ENCODE measurements at regions not wholly inside any gene's neighbourhood (a gene's known extent, or its start where the extent isn't known, plus 50 kb on each side); places are given as distances from the start of the nearest gene placed in this dataset.
A peak's percentile ranks its signal among the peaks of the same experiment; 100 is the strongest.
"Not testable (repeated sequence)": the region's sequence is repeated elsewhere in the genome, so short reads cannot be mapped to it uniquely, and the experiment has no call there.

DNA sequence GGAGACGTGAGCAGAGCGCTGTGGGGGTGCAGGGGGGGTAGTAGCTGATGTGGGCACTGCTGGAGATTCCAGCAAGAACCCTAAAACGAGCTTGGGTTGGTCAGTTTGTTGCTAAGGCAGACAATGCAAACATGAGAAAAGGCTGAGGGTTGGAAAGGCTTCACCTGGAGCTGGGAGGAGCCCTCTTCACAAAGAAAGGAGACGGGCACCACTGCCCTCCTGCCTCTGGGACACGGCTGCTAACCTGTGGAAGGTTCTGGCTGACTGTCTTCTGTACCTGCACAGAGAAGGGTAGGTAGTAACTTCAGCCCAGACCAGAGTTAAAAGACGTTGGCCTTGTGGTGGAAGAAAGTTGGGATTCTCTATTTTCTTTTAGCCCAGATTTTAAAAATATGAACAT is 108.7 kb downstream of the SUCLA2 start:
- no peak for DNase-seq

DNA sequence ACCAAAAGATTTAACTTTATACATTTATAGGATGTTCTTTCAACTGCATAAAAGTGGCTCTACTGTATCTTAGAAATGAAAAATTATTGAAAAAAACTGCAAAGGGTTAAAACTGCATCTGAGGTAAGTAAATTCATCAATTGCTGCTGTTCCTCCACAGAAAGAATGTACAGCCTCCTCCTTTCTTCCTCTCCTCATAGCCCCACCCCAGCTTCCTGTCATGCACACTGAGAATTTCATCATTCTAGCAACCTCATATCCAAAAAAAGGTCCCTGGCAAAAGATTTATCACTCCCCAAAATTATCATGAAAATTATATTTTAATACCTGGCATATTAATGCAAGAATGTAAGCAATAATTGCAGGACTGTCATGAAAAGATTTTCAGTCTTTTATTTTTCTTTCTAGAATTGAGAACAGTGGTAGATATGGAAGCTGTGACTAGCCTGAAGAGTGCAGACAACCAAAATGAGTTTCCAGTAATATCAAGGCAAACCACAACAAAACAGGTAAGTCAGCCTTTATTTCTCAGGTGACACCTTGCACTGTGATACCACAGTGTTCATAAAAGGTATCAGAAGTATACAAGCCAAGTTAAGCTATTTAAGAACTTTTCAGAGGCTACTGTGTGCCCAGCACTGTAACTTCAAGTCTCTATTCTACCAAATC is 110.8 kb downstream of the SUCLA2 start:
- peak in 3 of 6 experiments; percentile 6 to 31 (median 14) for DNase-seq

DNA sequence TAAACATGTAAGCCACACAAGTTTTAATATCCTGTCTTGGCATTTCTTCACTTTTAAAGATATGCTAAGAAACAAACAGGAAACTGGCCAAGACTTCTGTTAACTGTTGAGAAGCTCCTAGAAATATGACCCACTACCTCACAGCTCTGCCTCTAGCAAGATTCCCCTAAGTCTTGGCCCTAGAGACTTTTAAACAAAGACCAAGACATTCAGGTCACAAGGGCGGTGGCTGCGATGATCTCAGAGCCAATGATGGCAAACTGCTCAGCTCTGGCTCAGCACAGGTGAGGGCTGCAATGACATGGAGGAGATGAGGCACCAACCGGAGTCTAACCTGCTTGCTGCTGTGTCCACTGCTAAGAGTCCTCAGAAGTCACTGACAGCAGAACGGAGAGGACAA is 114.8 kb downstream of the SUCLA2 start:
- no peak for DNase-seq

DNA sequence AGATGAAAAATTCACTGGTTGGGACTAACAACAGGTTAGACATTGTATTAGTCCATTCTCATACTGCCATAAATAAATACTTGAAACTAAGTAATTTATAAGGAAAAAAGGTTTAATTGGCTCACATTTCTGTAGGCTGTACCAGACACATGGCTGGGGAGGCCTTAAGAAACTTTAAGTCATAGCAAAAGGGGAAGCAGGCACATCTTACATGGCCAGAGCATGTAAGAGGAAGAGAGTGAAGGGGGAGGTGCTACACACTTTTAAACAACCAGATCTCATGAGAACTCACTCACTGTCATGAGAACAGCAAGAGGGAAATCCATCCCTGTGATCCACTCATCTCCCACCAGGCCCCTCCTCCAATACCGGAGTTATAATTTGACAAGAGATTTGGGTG is 125.9 kb downstream of the SUCLA2 start:
- DNase-seq: no peak

DNA sequence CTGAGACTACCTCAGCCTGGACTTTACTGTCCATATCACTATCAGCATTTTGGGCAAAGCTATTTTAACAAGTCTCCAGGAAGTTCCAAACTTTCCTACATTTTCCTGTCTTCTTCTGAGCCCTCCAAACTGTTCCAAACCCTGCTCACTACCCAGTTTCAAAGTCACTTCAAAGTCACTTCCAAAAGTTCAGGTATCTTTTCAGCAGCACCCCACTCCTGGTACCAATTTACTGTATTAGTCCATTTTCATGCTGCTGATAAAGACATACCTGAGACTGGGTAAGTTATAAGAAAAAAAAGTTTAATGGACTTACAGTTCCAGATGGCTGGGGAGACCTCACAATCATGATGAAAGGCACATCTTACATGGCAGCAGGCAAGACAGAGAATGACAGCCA is 127.1 kb downstream of the SUCLA2 start:
- DNase-seq: not testable (repeated sequence)

DNA sequence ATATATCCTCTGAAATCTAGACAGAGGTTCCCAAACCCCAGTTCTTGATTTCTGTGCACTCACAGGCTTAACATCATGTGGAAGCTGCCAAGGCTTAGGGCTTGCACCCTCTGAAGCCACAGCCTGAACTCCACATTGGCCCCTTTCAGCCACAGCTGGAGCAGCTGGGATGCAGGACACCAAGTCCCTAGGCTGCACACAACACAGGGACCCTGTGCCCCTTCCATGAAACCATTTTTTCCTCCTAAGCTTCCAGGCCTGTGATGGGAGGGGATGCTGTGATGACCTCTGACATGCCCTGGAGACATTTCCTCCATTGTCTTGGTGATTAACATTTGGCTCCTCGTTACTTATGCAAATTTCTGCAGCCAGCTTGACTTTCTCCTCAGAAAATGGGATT is 127.8 kb downstream of the SUCLA2 start:
- DNase-seq: not testable (repeated sequence)

DNA sequence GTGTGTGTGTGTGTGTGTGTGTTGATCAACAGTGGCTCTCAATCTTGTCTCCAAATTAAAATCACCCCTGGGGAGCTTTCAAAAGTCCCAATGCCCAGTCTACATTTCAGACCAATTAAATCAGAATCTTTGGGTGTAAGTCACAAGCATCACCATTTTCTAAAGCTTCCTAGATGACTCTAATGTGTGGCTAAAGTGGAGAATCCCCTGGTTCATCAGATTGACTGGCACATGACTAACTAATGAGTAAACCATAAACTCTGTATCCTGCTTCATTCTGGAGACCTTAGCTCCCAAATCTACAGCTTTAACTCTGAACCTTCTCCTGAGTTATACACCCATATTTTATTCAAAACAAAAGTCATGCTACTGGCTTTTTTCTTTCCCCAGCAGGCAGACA is 131.3 kb downstream of the SUCLA2 start:
- DNase-seq: no peak

DNA sequence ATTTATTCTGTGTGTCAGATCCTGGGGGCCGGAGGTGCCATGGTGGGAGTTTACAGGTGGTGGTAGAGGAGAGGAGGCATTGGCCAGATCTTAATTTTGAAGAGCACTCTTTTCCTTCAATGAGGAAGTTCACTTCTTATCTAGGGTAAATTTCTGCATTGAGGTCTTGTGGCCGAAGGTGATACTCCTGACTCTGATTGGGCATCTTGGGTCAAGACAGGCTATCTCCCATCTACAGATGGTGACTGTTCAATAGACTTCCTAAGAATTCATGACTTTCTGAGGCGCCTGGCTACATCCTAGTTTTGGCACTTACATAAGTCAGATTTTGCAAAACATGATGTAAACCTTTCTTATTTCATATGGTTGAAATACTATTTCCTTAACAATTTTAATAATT is 135.2 kb downstream of the SUCLA2 start:
- no peak for DNase-seq

DNA sequence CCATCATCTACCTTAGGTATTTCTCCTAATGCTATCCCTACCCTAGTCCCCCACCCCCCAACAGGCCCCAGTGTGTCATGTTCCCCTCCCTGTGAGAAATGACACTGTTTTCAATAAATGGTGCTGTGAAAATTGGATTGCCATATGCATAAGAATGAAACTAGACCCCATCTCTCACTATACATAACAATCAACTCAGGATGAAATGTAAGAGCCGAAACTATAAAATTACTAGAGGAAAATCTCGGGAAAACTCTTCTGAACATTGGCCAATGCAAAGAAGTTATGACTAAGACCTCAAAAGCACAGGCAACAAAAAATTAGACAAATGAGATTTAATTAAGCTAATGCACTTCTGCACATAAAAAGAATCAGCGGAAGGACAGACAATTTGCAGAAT is 138.2 kb downstream of the SUCLA2 start:
- no peak for DNase-seq

DNA sequence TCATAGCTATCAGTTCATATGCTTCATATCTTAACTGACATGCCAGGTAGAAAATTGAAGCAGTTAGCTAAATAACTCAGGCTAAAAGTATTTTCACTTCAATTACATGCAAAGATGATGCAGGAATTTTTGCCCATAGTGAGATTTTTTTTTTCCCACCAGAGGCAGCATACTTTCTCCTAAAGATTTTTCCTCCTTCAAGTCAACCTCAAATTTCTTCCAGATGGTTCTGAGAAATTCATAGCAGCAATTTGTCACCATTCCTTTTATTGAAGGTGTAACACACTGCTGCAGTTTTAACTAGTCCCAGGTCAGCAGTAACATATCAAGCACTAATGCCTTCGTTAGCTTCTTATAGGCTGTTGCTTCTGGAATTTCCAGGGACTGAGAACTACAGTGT is 141.9 kb downstream of the SUCLA2 start:
- DNase-seq: no peak

DNA sequence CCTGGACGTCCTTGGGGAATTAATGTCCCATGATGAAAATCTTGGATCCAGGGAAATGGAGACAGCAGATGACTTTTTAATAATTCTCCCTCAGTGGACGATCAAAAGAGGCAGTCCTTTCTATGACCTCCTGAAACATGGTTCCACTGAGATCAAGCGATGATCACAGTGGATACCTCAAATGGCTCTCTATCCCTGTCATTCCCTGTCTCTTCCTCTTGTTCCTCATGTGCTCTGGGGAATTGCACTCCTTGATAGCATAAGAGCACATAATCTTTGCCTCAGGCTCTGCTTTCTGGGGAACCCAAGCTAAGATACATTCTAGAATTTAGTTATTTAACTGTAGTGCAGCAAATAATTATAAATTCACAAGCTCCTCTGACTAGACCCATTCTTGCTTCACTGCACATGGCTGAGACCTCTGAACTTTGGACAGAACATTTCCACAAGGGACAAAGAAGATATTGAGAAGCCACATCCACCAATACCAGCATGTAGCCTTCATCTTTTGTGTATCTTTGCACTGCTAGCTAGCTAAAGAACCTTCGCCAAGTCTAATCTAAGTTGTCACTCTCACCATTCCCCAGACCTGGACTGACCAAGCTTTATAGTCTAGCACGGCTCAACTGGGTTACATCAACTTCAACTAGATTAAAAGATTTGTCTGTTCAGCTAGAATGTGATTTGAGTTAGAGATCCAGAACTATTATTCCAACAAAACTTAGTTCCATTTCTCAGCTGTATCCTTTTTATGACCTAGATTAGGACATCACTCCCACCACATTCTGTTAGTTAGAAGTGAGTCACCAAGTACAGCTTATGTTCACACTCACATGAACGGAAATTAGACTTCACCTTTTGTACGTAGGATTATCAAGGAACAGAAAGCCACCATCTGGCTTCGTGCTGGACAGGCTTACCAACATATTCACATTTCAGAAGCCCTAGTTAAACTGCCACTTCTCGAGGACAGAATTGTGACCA is 142.7 kb downstream of the SUCLA2 start:
- no peak for DNase-seq

DNA sequence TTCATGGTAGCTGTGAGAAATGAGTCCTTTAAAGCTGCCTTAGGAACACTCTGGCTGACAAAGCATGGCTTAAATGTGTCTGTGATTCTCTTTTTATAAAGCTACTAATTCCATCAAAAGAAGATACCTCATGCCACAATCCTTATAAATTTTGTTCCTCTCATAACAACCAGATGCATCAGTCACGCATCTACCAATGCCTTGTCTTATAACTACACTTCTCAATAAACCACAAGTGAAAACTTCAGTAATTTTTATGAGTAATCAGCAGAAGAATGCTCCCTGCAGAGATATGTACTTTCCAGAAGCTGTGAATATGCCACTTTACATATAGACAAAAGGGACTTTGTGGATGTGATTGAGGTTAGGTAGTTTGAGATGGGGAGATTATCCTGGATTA is 147.8 kb downstream of the SUCLA2 start:
- no peak for DNase-seq

DNA sequence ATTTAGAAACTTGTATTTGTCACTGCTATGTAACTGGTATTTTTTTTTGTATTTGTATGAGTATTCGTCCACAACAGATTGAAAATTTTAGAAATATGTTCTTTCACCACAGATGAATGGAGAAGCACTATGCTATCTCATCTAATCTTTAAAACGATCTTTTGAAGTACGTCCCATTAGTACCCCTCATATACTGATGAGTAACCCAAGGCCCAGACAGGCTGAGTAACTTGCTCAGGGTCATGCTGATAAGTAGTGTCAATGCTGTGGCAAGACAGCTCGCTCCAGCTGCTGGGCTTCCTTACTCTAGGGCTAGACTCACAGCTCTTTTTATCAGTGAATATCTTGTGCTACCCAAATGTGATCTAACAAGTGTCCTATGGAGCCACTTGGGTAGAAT is 154.2 kb downstream of the SUCLA2 start:
- DNase-seq: no peak

DNA sequence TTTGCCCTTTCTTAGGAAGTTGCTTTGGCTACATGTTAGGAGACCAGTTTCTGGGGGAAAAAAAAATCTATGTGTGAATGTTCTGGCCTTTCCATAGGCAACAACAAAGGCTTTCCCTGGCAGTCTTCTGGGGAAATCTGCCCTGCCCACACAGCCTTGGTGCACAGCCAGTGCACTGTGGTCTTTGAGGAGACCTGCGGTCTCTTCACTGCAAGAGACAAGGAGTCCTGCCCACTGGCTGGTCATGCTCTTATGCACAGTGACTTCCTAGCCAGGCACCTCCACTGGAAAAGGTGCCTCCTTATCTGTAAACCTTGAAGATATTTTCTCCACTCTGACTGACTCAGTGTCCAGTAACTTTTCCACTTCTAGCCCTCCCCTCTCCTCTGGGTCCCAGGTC is 155.1 kb downstream of the SUCLA2 start:
- DNase-seq: no peak

DNA sequence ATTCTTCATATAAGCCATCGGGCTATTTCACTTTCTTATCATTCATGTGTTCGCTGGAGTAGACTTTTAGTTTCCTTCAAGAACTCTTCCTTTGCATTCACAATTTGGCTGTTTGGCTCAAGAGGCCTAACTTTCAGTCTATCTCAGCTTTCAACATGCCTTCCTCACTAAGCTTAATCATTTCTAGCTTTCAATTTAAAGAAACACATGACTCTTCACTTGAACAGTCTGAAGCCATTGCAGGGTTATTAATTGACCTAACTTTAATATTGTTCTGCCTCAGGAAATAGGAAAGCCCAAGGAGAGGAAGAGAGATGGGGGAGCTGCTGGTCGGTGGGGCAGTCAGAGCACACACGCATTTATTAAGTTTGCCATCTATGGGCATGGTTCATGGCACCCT is 158.1 kb downstream of the SUCLA2 start:
- DNase-seq: no peak

DNA sequence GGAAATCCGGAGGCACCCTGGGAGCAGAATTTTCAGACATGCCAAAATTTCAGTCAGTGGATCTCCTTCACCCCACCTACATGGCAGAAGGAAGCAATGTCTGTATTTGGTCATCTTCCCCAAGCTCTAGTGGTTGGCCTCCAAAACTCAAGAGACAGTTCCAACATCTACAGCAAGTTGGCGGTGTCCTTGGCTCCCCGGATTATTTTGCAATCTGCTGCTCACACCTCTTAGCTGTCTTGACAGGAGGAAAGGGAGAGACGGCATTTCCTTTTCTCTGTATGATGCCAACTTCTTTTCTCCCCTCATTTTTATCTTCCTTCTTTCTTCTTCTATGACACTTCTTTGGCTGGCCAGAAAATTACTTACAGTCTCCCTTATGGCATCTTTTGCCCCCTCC is 159.9 kb downstream of the SUCLA2 start:
- no peak for DNase-seq

DNA sequence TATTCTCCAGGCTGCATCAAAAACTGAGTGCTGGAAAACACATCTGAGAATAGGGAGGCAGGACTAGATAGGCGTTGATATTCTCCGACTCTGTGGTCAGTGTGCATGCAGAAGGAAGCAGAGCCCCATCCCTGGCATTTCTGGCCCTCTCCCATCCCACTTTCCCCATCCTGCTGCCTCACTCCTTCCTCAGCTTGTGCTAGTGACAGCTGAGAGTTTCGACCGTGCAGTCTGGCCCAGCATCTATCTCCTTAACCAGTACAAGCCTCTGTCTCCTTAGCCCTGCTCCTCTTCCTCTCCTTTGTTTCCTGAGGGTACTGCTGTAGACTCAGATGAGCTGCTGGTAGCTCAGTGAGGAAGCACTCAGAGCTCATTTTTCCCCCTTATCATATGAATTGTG is 163.2 kb downstream of the SUCLA2 start:
- DNase-seq: no peak

DNA sequence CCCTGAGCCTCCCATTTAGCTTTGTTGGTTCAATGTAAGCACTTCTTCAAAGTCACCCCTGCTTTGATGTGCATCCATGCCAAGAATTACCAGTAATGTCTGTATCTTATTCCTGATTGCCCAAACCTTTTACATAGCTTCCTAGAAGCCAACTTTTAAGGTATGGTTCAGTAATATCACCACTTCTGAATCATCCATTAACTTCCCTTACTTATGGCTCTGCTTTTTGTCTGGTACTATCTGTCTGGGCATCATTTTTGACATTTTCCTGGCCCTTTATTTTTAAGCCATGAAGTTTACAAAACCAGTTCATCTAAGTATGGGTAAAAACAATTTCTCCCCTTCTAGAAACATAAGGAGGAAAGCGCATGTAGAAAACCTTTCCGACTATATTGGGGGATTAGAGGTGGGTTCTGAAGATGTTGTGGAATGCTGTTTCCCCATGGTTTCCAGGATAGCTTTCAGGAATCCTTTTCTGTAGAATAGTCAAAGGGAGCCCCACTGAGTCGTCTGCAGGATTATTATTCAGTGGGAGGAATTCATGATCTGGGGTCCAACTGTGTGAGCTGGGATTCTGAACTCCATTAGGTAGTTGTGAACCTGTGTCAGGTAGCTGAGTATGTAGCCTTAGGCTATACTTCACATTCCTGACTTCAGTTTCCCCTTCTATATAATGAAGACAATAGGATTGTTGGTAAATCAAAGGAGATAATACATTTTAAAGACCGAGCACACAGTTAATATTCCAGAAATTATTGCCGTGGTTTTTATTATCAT is 163.8 kb downstream of the SUCLA2 start:
- no peak for DNase-seq

DNA sequence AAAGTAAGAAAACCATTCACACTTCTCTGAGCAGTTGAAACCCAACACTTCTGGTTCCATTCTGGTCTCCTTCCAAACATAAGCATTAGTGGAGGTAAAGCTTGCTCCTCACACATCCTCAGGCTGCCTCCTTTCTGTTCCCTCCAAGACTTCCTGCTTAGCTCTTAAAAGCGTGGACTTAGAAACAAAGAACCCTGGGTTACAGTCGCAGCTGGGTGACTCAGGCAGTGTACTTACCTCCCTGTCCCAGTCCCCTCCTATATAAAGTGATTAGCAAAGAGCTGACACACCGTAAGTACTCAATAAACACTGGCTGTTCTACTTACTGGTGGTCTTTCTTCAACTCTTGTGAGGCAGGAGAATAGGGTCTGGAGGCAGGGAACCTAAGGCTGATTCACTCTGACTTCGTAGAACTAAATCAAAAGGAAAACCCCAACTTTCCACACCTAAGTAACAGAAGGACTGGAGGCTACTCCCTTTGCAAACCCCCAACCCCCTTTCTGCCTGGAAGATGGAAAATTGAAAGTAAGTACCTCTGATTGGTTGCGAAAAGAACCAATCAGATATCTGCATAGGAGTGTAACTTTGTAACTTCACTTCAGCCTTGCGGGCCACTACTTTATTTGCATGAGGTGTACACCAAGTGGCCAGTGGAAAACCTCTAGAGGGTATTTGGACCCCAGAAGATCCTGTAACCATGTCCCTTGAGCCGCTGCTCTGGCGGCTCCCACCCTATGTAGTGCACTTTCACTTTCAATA is 165.4 kb downstream of the SUCLA2 start:
- no peak for DNase-seq

DNA sequence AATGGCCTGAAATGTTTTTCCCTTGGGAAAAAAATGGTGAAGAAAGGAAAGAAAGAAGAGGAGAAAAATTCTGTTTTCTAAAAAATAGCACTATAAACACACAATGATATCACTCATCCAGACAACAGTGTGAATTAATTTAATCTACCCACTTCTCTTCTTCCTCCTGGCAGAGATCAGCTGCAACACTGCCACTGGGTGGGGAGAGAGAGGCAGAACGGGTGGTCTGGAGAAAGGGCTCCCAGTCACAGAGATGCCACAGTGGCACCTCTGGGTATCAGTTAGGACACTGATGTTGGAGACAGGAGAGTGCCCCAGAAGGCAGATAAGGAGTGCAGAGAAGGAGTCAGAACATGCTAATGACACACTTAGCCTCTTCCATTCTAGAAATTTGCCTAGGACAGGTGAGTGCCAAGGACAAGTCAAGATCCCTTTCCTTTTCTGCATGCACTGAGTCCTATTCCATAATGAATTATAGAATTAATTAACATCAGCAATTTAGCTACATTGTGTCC is 168.6 kb downstream of the SUCLA2 start:
- DNase-seq: no peak

DNA sequence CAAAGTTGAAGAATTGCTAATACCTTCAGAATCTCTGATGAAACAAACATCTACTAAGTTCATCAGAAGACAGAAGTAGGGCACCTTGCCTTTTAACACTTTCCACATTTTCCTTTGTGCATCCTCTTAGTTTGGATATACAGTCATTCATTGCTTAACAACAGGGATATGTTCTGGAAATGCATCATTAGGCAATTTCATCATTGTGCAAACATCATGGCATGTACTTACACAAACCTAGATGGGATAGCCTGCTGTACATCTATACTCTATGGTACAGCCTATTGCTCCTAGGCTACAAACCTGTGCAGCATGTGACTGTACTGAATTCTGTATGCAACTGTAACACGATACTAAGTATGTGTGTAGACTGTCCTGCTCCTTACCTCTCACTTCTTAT is 169.8 kb downstream of the SUCLA2 start:
- no peak for DNase-seq

DNA sequence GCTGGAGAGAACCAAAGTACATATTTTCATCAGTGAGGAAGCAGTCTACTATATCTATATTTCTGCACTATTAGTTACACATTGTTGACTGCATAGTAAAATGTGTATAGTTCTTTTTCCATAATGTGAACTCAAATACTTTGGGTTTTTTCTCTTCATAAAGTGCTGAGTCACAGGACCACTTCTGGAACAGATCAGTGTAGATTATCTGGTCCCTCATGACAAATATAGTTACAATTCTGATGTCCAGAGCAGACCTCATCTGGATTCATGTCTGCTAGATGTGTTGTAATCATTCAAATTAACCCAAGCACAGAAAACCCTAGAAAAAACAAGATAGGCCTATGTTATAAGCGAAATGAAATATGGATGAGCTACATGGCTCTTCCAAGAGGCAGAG is 171.4 kb downstream of the SUCLA2 start:
- DNase-seq: no peak

DNA sequence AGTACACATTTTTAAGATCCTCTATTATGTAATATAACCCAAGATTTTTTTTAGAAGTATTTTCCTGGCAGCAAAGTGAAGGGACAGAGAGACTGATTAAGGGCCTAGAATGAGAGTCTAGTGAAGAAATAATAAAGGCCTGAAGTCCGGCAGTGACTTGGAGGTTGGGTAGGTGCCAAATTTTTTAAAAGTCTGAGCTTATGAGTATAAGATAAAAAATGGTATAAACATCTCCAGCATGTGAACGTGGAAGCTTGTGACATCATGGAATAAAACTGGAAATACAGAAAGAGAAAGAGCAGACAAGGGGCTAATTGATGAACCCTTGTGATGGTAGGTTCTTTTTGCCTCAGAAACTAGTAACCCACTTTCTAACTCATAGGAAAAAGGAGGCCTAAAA is 174.6 kb downstream of the SUCLA2 start:
- DNase-seq: no peak

All from stimulated activated naive CD4-positive, alpha-beta T cell (primary cell).